AG09319 (cell line): ENCODE measurements at regions not wholly inside any gene's neighbourhood (a gene's known extent, or its start where the extent isn't known, plus 50 kb on each side); places are given as distances from the start of the nearest gene placed in this dataset.

Source experiments
- DNase-seq: peaks from one replicate; pipeline ENCODE4 v3.0.0-alpha.2; 2010; ENCODE audit warnings: low read depth; ENCODE audit errors: extremely low read depth
- TF ChIP-seq, protein P1 (sequence below): IDR thresholded peaks from 2 replicates; pipeline ENCODE4 v1.5.1; 2011; ENCODE audit warnings: low read depth, mild to moderate bottlenecking, inconsistent platforms, low read length, moderate library complexity

GRCh38 chr6:12657884-12658283 is 58.7 kb upstream of the PHACTR1 start:
- TF ChIP-seq, protein P1, sequence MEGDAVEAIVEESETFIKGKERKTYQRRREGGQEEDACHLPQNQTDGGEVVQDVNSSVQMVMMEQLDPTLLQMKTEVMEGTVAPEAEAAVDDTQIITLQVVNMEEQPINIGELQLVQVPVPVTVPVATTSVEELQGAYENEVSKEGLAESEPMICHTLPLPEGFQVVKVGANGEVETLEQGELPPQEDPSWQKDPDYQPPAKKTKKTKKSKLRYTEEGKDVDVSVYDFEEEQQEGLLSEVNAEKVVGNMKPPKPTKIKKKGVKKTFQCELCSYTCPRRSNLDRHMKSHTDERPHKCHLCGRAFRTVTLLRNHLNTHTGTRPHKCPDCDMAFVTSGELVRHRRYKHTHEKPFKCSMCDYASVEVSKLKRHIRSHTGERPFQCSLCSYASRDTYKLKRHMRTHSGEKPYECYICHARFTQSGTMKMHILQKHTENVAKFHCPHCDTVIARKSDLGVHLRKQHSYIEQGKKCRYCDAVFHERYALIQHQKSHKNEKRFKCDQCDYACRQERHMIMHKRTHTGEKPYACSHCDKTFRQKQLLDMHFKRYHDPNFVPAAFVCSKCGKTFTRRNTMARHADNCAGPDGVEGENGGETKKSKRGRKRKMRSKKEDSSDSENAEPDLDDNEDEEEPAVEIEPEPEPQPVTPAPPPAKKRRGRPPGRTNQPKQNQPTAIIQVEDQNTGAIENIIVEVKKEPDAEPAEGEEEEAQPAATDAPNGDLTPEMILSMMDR, result no peak
- no peak for DNase-seq

DNA sequence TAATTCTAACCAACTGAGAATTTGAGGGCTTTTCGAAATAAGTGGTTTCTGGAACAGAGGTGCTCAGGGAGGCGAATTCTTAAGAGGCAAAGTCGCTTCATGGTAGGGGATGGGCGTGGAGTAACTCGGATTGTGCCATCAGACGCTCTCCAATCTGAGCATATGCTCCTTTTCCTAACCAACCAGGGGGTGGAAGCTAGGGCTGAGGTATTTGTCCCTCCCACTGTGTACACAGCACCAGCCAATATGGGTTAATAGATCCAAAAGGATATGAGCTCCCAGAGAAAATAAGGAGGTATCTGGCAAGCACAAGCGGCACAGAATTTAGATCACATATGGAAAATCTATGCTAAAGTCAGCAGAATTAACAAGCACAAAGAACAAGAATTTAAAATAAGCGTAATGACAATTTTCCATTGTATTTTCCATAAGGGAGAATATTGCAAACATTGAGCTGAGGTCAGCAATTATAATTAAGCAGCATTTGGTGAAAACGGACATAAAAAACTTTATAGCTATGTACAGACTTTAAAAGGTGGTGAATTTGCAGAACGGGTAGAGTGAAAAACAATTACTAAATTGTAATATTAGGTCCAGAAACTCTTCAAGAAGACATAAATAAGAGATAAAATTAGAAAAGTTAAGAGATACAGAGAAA is 55.0 kb upstream of the PHACTR1 start:
- TF ChIP-seq, protein P1, result no peak
- DNase-seq, result no peak
